A549 (cell line): ENCODE measurements at regions not wholly inside any gene's neighbourhood (a gene's known extent, or its start where the extent isn't known, plus 50 kb on each side); places are given as distances from the start of the nearest gene placed in this dataset.

Experiments
- BCL3 ChIP-seq: fragments of >200 bp; sonication (Bioruptor Twin); formaldehyde crosslinking; IDR thresholded peaks from 3 replicates; pipeline ENCODE4 v1.6.1; 2016
- CHD4 ChIP-seq: fragments of 200-600 bp; sonication (generic); IDR thresholded peaks from 2 replicates; pipeline ENCODE4 v1.6.1; 2016; ENCODE audit warnings: antibody characterized with exemption, mild to moderate bottlenecking, borderline replicate concordance
- CTCF ChIP-seq: fragments of >200 bp; sonication (Bioruptor Twin); formaldehyde crosslinking; IDR thresholded peaks from 3 replicates; pipeline ENCODE4 v1.5.1; 2016
- POLR2A ChIP-seq: IDR thresholded peaks from 2 replicates; pipeline ENCODE4 v1.6.1; 2012; ENCODE audit warnings: mild to moderate bottlenecking, low read length
- REST ChIP-seq: fragments of 200-600 bp; sonication (generic); IDR thresholded peaks from 2 replicates; pipeline ENCODE4 v1.6.1; 2016; ENCODE audit warnings: antibody characterized with exemption, mild to moderate bottlenecking, moderate library complexity

- no peak for TF ChIP-seq CHD4
- no peak for TF ChIP-seq CTCF
- no peak for TF ChIP-seq POLR2A
- no peak for TF ChIP-seq REST
- TF ChIP-seq BCL3 = no peak
These were observed 72.6 kb downstream of the ISX start for GRCh38 chr22:35138521-35138920.
